ENCODE measurements at regions not wholly inside any gene's neighbourhood (a gene's known extent, or its start where the extent isn't known, plus 50 kb on each side); places are given as distances from the start of the nearest gene placed in this dataset.
A peak's percentile ranks its signal among the peaks of the same experiment; 100 is the strongest.
"Not testable (repeated sequence)": the region's sequence is repeated elsewhere in the genome, so short reads cannot be mapped to it uniquely, and the experiment has no call there.

DNA sequence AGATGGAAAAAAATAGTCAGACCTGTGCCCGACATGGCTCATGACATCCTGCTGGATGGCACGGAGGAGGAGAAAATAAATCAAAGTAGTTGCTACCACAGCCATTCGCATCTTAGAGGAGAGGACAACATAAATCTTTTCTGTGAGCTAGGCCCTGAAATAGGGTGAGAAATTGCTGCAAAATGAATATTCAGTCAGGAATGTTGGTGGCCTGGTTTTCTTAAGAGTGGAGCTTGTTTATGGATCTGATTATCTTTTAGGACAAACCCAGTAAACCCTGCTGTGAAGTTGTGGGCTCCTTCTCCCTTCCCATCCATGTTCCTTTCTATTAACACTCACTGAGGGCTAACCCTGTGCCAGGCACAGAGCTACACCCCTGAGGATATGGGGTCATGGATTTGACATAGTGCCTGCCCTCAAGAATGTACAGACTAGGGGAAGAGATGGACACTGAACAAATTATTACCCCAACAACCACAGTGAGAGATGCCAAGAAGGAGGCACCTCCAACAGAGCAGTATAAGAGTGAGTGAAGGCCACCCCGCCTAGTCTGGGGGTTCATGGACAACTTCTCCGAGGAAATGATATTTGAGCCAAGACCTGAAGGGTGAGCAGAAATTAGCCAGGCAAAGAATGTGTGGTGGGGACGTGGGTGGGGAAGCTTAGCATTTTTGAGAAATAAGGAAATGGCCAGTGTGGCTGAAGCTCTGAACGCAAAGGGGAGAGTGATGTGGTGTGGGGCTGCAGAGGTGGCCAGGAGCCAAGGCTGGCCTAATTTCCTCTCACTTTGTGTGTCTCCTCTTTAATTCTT is 68.9 kb upstream of the ARL8B start:
- Mint-ChIP-seq H3K4me1 (ENCODE audit: low read depth) (peaks cover 50% of the 10 kb centered on the region), H3K27ac (peak overlapping the region; percentile 59), H3K9me3 (no peaks in the 10 kb centered on the region), H3K36me3 (ENCODE audit: low read depth) (no peaks in the 10 kb centered on the region), H3K4me3 (no peak overlapping the region; the same call in 1 of the 2 replicates), H3K27me3 (ENCODE audit: insufficient read depth) (peaks cover 3% of the 10 kb centered on the region; the same call in 1 of the 2 replicates)
- no peak for TF ChIP-seq CTCF (IDR thresholded peaks at IDR 0.05)
- DNase-seq = peak; percentile 68

GRCh38 chr3:5054098-5054497 is 68.0 kb upstream of the ARL8B start:
- H3K36me3 Mint-ChIP-seq (ENCODE audit: low read depth) = no peaks in the 10 kb centered on the region
- no peak for DNase-seq
- H3K9me3 Mint-ChIP-seq = no peaks in the 10 kb centered on the region
- H3K27ac Mint-ChIP-seq = no peak overlapping the region; the same call in 1 of the 2 replicates
- H3K4me1 Mint-ChIP-seq (ENCODE audit: low read depth) = peaks cover 59% of the 10 kb centered on the region
- no peak overlapping the region for H3K4me3 Mint-ChIP-seq
- peaks cover 3% of the 10 kb centered on the region; the same call in 1 of the 2 replicates for H3K27me3 Mint-ChIP-seq (ENCODE audit: insufficient read depth)
- TF ChIP-seq CTCF (IDR thresholded peaks at IDR 0.05) = no peak

DNA sequence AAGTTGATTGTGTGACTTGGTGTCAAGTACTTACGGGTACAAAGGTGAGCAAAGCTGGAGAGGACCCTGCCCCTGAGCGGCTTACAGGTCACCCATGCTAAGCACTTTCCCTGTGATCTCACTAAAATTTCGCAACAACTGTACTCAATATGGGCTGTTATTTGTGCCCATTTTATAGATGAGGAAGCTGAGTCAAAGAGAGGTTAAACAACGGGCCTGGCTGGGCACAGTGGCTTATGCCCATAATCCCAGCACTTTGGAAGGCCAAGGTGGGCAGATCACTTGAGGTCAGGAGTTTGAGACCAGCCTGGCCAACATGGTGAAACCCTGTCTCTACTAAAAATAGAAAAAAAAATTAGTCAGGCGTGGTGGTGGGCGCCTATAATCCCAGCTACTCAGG is 67.5 kb upstream of the ARL8B start:
- peaks cover 61% of the 10 kb centered on the region for H3K4me1 Mint-ChIP-seq (ENCODE audit: low read depth)
- not testable (repeated sequence) for H3K27me3 Mint-ChIP-seq (ENCODE audit: insufficient read depth); DNase-seq; H3K27ac Mint-ChIP-seq; H3K4me3 Mint-ChIP-seq; H3K36me3 Mint-ChIP-seq (ENCODE audit: low read depth); H3K9me3 Mint-ChIP-seq

DNA sequence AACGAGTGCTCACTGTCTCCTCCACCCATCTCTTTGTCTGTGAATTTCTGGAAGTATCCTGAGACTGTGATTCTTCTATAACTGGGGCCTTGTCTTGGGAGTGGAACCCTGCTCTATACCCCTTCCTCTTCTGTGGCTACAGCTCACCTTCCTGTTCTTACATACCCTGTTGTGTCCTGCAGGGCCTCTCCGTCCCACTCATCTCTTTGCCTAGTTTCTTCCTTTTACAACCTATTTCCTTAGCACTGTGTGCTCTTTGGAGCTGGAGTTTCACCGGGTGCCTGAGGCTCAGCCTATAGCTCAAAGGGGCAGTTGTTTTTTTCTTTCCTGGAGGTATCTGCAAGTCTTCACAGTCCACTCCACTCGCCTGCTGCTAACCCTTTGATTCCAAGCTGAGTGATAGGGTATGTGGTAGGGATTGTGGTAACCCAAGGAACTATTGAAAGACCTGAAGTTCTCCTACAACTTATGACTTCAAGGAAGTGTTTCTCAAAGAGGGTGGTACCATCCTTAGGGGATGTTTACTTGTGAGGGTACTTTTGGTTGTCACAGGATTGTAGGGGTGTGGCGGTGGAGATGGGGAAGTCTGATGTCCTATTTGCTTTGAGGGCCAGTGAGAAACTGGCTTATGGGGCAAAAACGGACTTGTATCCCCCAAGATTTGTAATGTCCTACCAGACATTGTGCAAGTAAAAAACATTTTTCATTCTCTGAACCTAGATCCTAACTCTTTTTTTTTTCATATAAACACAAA is 66.6 kb upstream of the ARL8B start:
- H3K27ac Mint-ChIP-seq = no peak overlapping the region
- peaks cover 5% of the 10 kb centered on the region; the same call in 1 of the 2 replicates for H3K27me3 Mint-ChIP-seq (ENCODE audit: insufficient read depth)
- no peaks in the 10 kb centered on the region for H3K36me3 Mint-ChIP-seq (ENCODE audit: low read depth)
- peaks cover 62% of the 10 kb centered on the region for H3K4me1 Mint-ChIP-seq (ENCODE audit: low read depth)
- no peak for TF ChIP-seq CTCF (IDR thresholded peaks at IDR 0.05)
- H3K9me3 Mint-ChIP-seq = no peaks in the 10 kb centered on the region
- no peak for DNase-seq
- H3K4me3 Mint-ChIP-seq = no peak overlapping the region

GRCh38 chr3:5056111-5056391 is 66.0 kb upstream of the ARL8B start:
- Mint-ChIP-seq H3K4me3 (no peak overlapping the region), H3K27ac (no peak overlapping the region), H3K27me3 (ENCODE audit: insufficient read depth) (peaks cover 10% of the 10 kb centered on the region; the same call in 1 of the 2 replicates), H3K9me3 (no peaks in the 10 kb centered on the region), H3K4me1 (ENCODE audit: low read depth) (peaks cover 62% of the 10 kb centered on the region), H3K36me3 (ENCODE audit: low read depth) (no peaks in the 10 kb centered on the region)
- no peak for TF ChIP-seq CTCF (IDR thresholded peaks at IDR 0.05)
- DNase-seq = no peak

DNA sequence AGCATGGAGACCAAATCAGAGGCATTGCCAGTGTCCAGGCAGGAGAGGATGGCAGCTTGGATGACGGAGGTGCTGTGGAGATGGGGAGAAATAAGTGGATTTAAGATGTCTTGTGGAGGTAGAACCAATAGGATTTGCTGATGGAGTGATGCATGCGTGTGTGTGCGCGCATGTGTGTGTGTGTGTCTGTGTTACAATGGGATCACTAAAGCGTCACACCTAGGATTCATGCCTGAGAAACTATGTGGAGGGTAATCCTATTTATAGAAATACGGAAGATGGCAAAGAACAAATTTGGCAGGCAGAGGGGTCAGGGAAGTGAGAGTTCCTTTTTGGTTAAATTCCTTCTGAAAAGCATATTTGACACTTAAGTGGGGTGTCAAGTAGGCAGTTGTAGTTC is 64.8 kb upstream of the ARL8B start:
- Mint-ChIP-seq H3K27ac (no peak overlapping the region), H3K9me3 (no peaks in the 10 kb centered on the region), H3K4me1 (ENCODE audit: low read depth) (peaks cover 53% of the 10 kb centered on the region), H3K27me3 (ENCODE audit: insufficient read depth) (peaks cover 11% of the 10 kb centered on the region; the same call in 1 of the 2 replicates), H3K36me3 (ENCODE audit: low read depth) (no peaks in the 10 kb centered on the region), H3K4me3 (no peak overlapping the region)
- TF ChIP-seq CTCF (IDR thresholded peaks at IDR 0.05) = no peak
- no peak for DNase-seq
